K562 (cell line): ENCODE measurements at regions not wholly inside any gene's neighbourhood (a gene's known extent, or its start where the extent isn't known, plus 50 kb on each side); places are given as distances from the start of the nearest gene placed in this dataset.
A peak's percentile ranks its signal among the peaks of the same experiment; 100 is the strongest.

Experiments used
- BMI1 ChIP-seq: fragments of 150-350 bp; IDR thresholded peaks from 2 replicates; pipeline ENCODE4 v1.6.1; 2014; ENCODE audit warnings: low read length
- ELK1 ChIP-seq: sonication (generic); formaldehyde crosslinking; IDR thresholded peaks from 2 replicates; pipeline ENCODE4 v1.8.1; 2022; ENCODE audit warnings: missing genetic modification reagents
- FOS ChIP-seq: IDR thresholded peaks from 3 replicates; pipeline ENCODE4 v1.6.1; 2011; ENCODE audit not compliant: insufficient read length; ENCODE audit errors: extremely low read depth
- HINFP ChIP-seq: fragments of 450-650 bp; conservative IDR thresholded peaks from 2 replicates; pipeline ENCODE4 v1.6.1; 2016; ENCODE audit warnings: missing genetic modification characterization, low read depth, mild to moderate bottlenecking, control low read depth, missing compliant biosample characterization
- HMGN3 ChIP-seq: IDR thresholded peaks from 2 replicates; pipeline ENCODE4 v1.6.1; 2011; ENCODE audit warnings: borderline replicate concordance, low read depth, mild to moderate bottlenecking, mixed read lengths, low read length; ENCODE audit not compliant: insufficient read length; ENCODE audit errors: extremely low read depth
- JUND ChIP-seq, 2 experiments: IDR thresholded peaks; 2 replicates in 1 of 2; 3 replicates in 1 of 2; pipeline ENCODE4 v1.6.1; 2011; ENCODE audit warnings: borderline replicate concordance in 2 of 2, low read depth in 2 of 2, low read length in 2 of 2, improper control_type of control experiment in 1 of 2, missing biosample characterization in 1 of 2, missing genetic modification characterization in 1 of 2, missing genetic modification reagents in 1 of 2
- KDM2B ChIP-seq: fragments of 250-450 bp; sonication (Bioruptor Pico); IDR thresholded peaks from 2 replicates; pipeline ENCODE4 v1.8.0; 2021; ENCODE audit warnings: mild to moderate bottlenecking, moderate library complexity
- MITF ChIP-seq: IDR thresholded peaks from 2 replicates; pipeline ENCODE4 v1.6.1; 2014; ENCODE audit warnings: antibody characterized with exemption
- MYBL2 ChIP-seq, 2 experiments: fragments of 450-650 bp in 1 of 2; sonication (generic) in 1 of 2; formaldehyde crosslinking in 1 of 2; IDR thresholded peaks; 2 replicates each; pipeline versions ENCODE4 v1.6.1 to v1.8.1; 2017 to 2022; ENCODE audit warnings: borderline replicate concordance in 1 of 2, inconsistent platforms in 1 of 2, low read depth in 1 of 2, mild to moderate bottlenecking in 1 of 2, missing genetic modification reagents in 1 of 2, moderate library complexity in 1 of 2
- NBN ChIP-seq: fragments of 450-650 bp; IDR thresholded peaks from 2 replicates; pipeline ENCODE4 v1.6.1; 2016; ENCODE audit warnings: low read depth, mild to moderate bottlenecking
- NCOA4 ChIP-seq: fragments of 450-650 bp; IDR thresholded peaks from 2 replicates; pipeline ENCODE4 v1.6.1; 2018; ENCODE audit warnings: mild to moderate bottlenecking; ENCODE audit not compliant: partially characterized antibody
- NFIX ChIP-seq: fragments of 250-450 bp; sonication (Bioruptor Pico); IDR thresholded peaks from 2 replicates; pipeline ENCODE4 v1.4.0; 2020; ENCODE audit warnings: low read depth, mild to moderate bottlenecking, moderate library complexity
- RAD21 ChIP-seq, 2 experiments: fragments of 250-450 bp in 1 of 2; fragments of 450-650 bp in 1 of 2; sonication (Bioruptor Pico) in 1 of 2; formaldehyde crosslinking in 1 of 2; IDR thresholded peaks in 1 of 2; conservative IDR thresholded peaks in 1 of 2; 2 replicates each; pipeline versions ENCODE4 v1.4.0 to v1.8.0; 2020 to 2022; ENCODE audit warnings: mild to moderate bottlenecking in 2 of 2, moderate library complexity in 1 of 2
- RAD51 ChIP-seq: fragments of 450-650 bp; IDR thresholded peaks from 2 replicates; pipeline ENCODE4 v1.7.1; 2016; ENCODE audit warnings: low read depth, mild to moderate bottlenecking, borderline replicate concordance
- SMAD2 ChIP-seq: fragments of 150-350 bp; IDR thresholded peaks from 2 replicates; pipeline ENCODE4 v1.6.1; 2014; ENCODE audit warnings: low read depth, mild to moderate bottlenecking, low read length
- USF1 ChIP-seq: sonication (generic); formaldehyde crosslinking; IDR thresholded peaks from 2 replicates; pipeline ENCODE4 v1.9.0; 2022; ENCODE audit warnings: mild to moderate bottlenecking, missing genetic modification reagents
- XRCC3 ChIP-seq: fragments of 450-650 bp; IDR thresholded peaks from 2 replicates; pipeline ENCODE4 v1.6.1; 2017; ENCODE audit warnings: mild to moderate bottlenecking, moderate library complexity
- ZFP91 ChIP-seq: sonication (generic); formaldehyde crosslinking; IDR thresholded peaks from 2 replicates; pipeline ENCODE4 v1.8.0; 2022; ENCODE audit warnings: mild to moderate bottlenecking, missing genetic modification reagents
- ZNF12 ChIP-seq: sonication (generic); formaldehyde crosslinking; IDR thresholded peaks from 2 replicates; pipeline ENCODE4 v1.4.0; 2020; ENCODE audit warnings: mild to moderate bottlenecking, missing genetic modification reagents
- ZNF134 ChIP-seq: fragments of 250-450 bp; sonication (Bioruptor Pico); conservative IDR thresholded peaks from 2 replicates; pipeline ENCODE4 v1.4.0; 2020
- ZNF354B ChIP-seq: fragments of 250-450 bp; sonication (Bioruptor Pico); IDR thresholded peaks from 2 replicates; pipeline ENCODE4 v1.4.0; 2020

- TF ChIP-seq ZFP91 (CRISPR knock-in tag) (no peak), FOS (no peak), MITF (0 out of 2 replicates have a peak, but pooled peaks have one; percentile 44), ZNF12 (CRISPR knock-in tag) (no peak), NBN (no peak), RAD51 (peak; percentile 50; the same call in 1 of the 2 replicates), USF1 (CRISPR knock-in tag) (peak; percentile 64), XRCC3 (no peak), NCOA4 (no peak), HMGN3 (no peak), KDM2B (CRISPR knock-in tag) (no peak), ZNF354B (no peak), NFIX (CRISPR knock-in tag) (no peak), HINFP (tag) (peak; percentile 62), ZNF134 (CRISPR knock-in tag) (no peak), ELK1 (CRISPR knock-in tag) (no peak), RAD21 (CRISPR knock-in tag; conservative IDR thresholded peaks at IDR 0.05 in 1 of 2, IDR thresholded peaks at IDR 0.05 in 1 of 2) (no peak), MYBL2 (IDR thresholded peaks at IDR 0.05; ENCODE audit: low read depth) (no peak), MYBL2 (CRISPR knock-in tag; IDR thresholded peaks at IDR 0.05; ENCODE audit: borderline replicate concordance) (no peak), JUND (IDR thresholded peaks at IDR 0.05; ENCODE audit: borderline replicate concordance, low read depth, low read length) (peak; percentile 76), JUND (tag; IDR thresholded peaks at IDR 0.05; ENCODE audit: borderline replicate concordance, low read depth, low read length) (peak; percentile 78; the same call in 2 of the 3 replicates), SMAD2 (no peak), BMI1 (no peak)
These were observed 100.9 kb upstream of the ATP6AP2 start (continued) for GRCh38 chrX:40479777-40480318.
